Nephron (organoid): ENCODE measurements at regions not wholly inside any gene's neighbourhood (a gene's known extent, or its start where the extent isn't known, plus 50 kb on each side); places are given as distances from the start of the nearest gene placed in this dataset.

Experiments
- H3K27ac Mint-ChIP-seq, 3 experiments: 2 replicates each; pipeline ENCODE4 v1.8.0; 2020; ENCODE audit warnings: mixed read lengths in 3 of 3, mild to moderate bottlenecking in 2 of 3, moderate library complexity in 1 of 3
- H3K27me3 Mint-ChIP-seq: 2 replicates; pipeline ENCODE4 v1.8.0; 2021; ENCODE audit warnings: low read depth, mild to moderate bottlenecking, moderate library complexity, mixed read lengths
- H3K36me3 Mint-ChIP-seq: 2 replicates; pipeline ENCODE4 v1.8.0; 2020; ENCODE audit warnings: low read depth, mixed read lengths
- H3K4me1 Mint-ChIP-seq: 2 replicates; pipeline ENCODE4 v1.8.0; 2020; ENCODE audit warnings: mixed read lengths
- H3K4me3 Mint-ChIP-seq, 3 experiments: 2 replicates each; pipeline ENCODE4 v1.8.0; 2020; ENCODE audit warnings: mild to moderate bottlenecking in 3 of 3, mixed read lengths in 3 of 3, moderate library complexity in 2 of 3
- H3K9me3 Mint-ChIP-seq: 2 replicates; pipeline ENCODE4 v1.8.0; 2020; ENCODE audit warnings: mixed read lengths
- TF ChIP-seq, protein P1 (sequence below), 3 experiments: fragments of 200-600 bp; sonication (generic); IDR thresholded peaks; one replicate each; pipeline ENCODE4 v1.5.0; 2021; ENCODE audit warnings: antibody characterized with exemption in 3 of 3; ENCODE audit not compliant: unreplicated experiment in 3 of 3

GRCh38 chr12:127690161-127690560, 576.8 kb upstream of the TMEM132C start:
- H3K4me3 Mint-ChIP-seq, result no peak overlapping the region
- no peaks in the 10 kb centered on the region for H3K9me3 Mint-ChIP-seq

DNA sequence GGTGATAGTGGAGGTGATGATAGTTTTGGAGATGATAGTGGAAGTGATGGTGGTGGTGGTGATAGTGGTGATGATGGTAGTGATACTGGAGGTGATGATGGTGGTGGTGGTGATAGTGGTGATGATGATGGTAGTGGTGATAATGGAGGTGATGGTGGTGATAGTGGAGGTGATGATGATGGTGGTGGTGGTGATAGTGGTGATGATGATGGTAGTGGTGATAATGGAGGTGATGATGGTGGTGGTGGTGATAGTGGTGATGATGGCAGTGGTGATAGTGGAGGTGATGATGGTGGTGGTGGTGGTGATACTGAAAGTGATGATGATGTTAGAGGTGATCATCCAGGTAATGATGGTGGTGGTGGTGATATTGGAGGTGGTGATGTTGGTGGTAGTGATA, 570.0 kb upstream of the TMEM132C start:
- no peak overlapping the region for H3K27ac Mint-ChIP-seq
- H3K9me3 Mint-ChIP-seq, result peaks cover 3% of the 10 kb centered on the region
- H3K36me3 Mint-ChIP-seq, result no peaks in the 10 kb centered on the region
- TF ChIP-seq, protein P1, sequence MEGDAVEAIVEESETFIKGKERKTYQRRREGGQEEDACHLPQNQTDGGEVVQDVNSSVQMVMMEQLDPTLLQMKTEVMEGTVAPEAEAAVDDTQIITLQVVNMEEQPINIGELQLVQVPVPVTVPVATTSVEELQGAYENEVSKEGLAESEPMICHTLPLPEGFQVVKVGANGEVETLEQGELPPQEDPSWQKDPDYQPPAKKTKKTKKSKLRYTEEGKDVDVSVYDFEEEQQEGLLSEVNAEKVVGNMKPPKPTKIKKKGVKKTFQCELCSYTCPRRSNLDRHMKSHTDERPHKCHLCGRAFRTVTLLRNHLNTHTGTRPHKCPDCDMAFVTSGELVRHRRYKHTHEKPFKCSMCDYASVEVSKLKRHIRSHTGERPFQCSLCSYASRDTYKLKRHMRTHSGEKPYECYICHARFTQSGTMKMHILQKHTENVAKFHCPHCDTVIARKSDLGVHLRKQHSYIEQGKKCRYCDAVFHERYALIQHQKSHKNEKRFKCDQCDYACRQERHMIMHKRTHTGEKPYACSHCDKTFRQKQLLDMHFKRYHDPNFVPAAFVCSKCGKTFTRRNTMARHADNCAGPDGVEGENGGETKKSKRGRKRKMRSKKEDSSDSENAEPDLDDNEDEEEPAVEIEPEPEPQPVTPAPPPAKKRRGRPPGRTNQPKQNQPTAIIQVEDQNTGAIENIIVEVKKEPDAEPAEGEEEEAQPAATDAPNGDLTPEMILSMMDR (IDR thresholded peaks at IDR 0.05; ENCODE audit: unreplicated experiment in 3 of 3), result no peak
- H3K4me3 Mint-ChIP-seq, result no peak overlapping the region
- no peaks in the 10 kb centered on the region for H3K4me1 Mint-ChIP-seq
- no peaks in the 10 kb centered on the region for H3K27me3 Mint-ChIP-seq

More at GRCh38 chr12:127690161-127690560, 576.8 kb upstream of the TMEM132C start:
- Mint-ChIP-seq H3K27ac (no peak overlapping the region), H3K27me3 (peaks cover 6% of the 10 kb centered on the region), H3K36me3 (no peaks in the 10 kb centered on the region), H3K4me1 (no peaks in the 10 kb centered on the region)
- TF ChIP-seq, protein P1 (IDR thresholded peaks at IDR 0.05; ENCODE audit: unreplicated experiment in 3 of 3), result peak; percentile 27 to 41 (median 40)

- Mint-ChIP-seq H3K36me3 (no peaks in the 10 kb centered on the region), H3K4me3 (no peak overlapping the region), H3K4me1 (no peaks in the 10 kb centered on the region), H3K27me3 (no peaks in the 10 kb centered on the region), H3K27ac (no peak overlapping the region), H3K9me3 (peaks cover 3% of the 10 kb centered on the region)
- TF ChIP-seq, protein P1 (IDR thresholded peaks at IDR 0.05; ENCODE audit: unreplicated experiment in 3 of 3), result no peak
Measured at GRCh38 chr12:127703026-127703425, 563.9 kb upstream of the TMEM132C start.

- no peaks in the 10 kb centered on the region for H3K4me1 Mint-ChIP-seq
- peaks cover 5% of the 10 kb centered on the region for H3K9me3 Mint-ChIP-seq
- H3K27ac Mint-ChIP-seq, result no peak overlapping the region
- TF ChIP-seq, protein P1 (IDR thresholded peaks at IDR 0.05; ENCODE audit: unreplicated experiment in 3 of 3), result peak in 1 of 3 experiments; percentile 9
- H3K27me3 Mint-ChIP-seq, result peaks cover 6% of the 10 kb centered on the region
- no peak overlapping the region for H3K4me3 Mint-ChIP-seq
- H3K36me3 Mint-ChIP-seq, result no peaks in the 10 kb centered on the region
Measured at GRCh38 chr12:127711108-127711507, 555.9 kb upstream of the TMEM132C start.

DNA sequence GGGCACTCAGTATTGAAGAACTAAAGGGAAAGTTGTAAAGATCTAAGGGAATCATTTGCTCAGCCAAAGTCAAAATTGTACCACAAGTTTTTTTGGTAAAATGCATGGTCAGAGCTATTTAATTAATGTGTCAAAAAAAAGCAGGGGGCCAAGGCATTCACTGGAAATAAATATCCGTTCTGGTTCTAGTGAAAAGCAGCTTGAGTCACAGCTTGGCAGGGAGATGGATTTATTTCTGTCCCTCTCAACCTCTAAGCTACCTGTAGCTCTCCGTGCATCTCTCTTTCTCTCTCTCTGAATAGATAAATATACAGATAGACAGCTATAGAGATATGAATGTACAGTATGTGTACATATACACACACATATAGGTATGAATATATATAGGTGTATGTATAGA, 554.4 kb upstream of the TMEM132C start:
- H3K9me3 Mint-ChIP-seq, result peaks cover 5% of the 10 kb centered on the region

DNA sequence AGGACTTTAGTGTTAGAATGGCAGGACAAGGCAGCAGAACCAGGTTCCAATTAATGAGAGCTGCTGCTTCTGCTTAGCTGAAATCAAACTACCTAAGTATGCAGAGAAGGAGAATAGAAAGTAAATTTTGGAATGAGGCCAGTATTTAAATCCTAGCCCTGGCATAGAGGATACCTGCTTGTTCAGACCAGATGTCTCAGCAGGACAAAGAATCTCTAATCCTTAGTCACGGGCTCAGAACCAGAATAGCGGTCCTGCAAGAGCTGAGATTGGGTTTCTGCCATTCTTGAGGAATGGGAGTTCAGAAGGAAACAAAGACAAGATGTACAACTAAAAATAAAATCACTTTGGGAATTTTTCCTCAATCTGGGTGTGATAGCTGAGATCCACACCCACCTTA, 550.8 kb upstream of the TMEM132C start:
- Mint-ChIP-seq H3K27ac (no peak overlapping the region), H3K4me3 (no peak overlapping the region), H3K9me3 (no peaks in the 10 kb centered on the region), H3K27me3 (peaks cover 6% of the 10 kb centered on the region), H3K4me1 (no peaks in the 10 kb centered on the region), H3K36me3 (no peaks in the 10 kb centered on the region)
- TF ChIP-seq, protein P1 (IDR thresholded peaks at IDR 0.05; ENCODE audit: unreplicated experiment in 3 of 3), result no peak

More for the DNA sequence above, 554.4 kb upstream of the TMEM132C start:
- TF ChIP-seq, protein P1 (IDR thresholded peaks at IDR 0.05; ENCODE audit: unreplicated experiment in 3 of 3), result no peak
- Mint-ChIP-seq H3K36me3 (no peaks in the 10 kb centered on the region), H3K4me3 (no peak overlapping the region), H3K27me3 (peaks cover 6% of the 10 kb centered on the region), H3K4me1 (no peaks in the 10 kb centered on the region), H3K27ac (no peak overlapping the region)
